ENCODE measurements at regions not wholly inside any gene's neighbourhood (a gene's known extent, or its start where the extent isn't known, plus 50 kb on each side); places are given as distances from the start of the nearest gene placed in this dataset.

GRCh38 chr6:56378507-56378906, 131.1 kb upstream of the COL21A1 start:
- no peak for DNase-seq (ENCODE audit: low read depth in 2 of 2)

GRCh38 chr6:56377295-56377694, 129.9 kb upstream of the COL21A1 start:
- no peak for DNase-seq (ENCODE audit: low read depth in 2 of 2)

GRCh38 chr6:56375806-56376205, 128.4 kb upstream of the COL21A1 start:
- no peak for DNase-seq (ENCODE audit: low read depth in 2 of 2)

- DNase-seq (ENCODE audit: low read depth in 2 of 2): no peak
Measured at GRCh38 chr6:56374841-56375369, 127.5 kb upstream of the COL21A1 start.

GRCh38 chr6:56372406-56372995, 125.1 kb upstream of the COL21A1 start:
- DNase-seq (ENCODE audit: low read depth in 2 of 2): no peak

- DNase-seq (ENCODE audit: low read depth in 2 of 2): no peak
Measured at GRCh38 chr6:56370561-56371211, 123.3 kb upstream of the COL21A1 start.

GRCh38 chr6:56370127-56370540, 122.8 kb upstream of the COL21A1 start:
- no peak for DNase-seq (ENCODE audit: low read depth in 2 of 2)

GRCh38 chr6:56368491-56368890, 121.1 kb upstream of the COL21A1 start:
- DNase-seq (ENCODE audit: low read depth in 2 of 2): no peak

- no peak for DNase-seq (ENCODE audit: low read depth in 2 of 2)
Measured at GRCh38 chr6:56366141-56366852, 118.9 kb upstream of the COL21A1 start.

- no peak for DNase-seq (ENCODE audit: low read depth in 2 of 2)
Measured at GRCh38 chr6:56364827-56365339, 117.5 kb upstream of the COL21A1 start.

GRCh38 chr6:56364431-56364826, 117.0 kb upstream of the COL21A1 start:
- DNase-seq (ENCODE audit: low read depth in 2 of 2): no peak

- no peak for DNase-seq (ENCODE audit: low read depth in 2 of 2)
Measured at GRCh38 chr6:56363796-56364430, 116.5 kb upstream of the COL21A1 start.

- DNase-seq (ENCODE audit: low read depth in 2 of 2): no peak
Measured at GRCh38 chr6:56361812-56362211, 114.4 kb upstream of the COL21A1 start.

- peak; percentile 11 to 18 for DNase-seq (ENCODE audit: low read depth in 2 of 2)
Measured at GRCh38 chr6:56359201-56359899, 112.0 kb upstream of the COL21A1 start.

GRCh38 chr6:56357616-56358373, 110.4 kb upstream of the COL21A1 start:
- no peak for DNase-seq (ENCODE audit: low read depth in 2 of 2)

GRCh38 chr6:56356426-56356825, 109.0 kb upstream of the COL21A1 start:
- no peak for DNase-seq (ENCODE audit: low read depth in 2 of 2)

GRCh38 chr6:56353860-56354259, 106.5 kb upstream of the COL21A1 start:
- no peak for DNase-seq (ENCODE audit: low read depth in 2 of 2)

GRCh38 chr6:56350628-56351260, 103.4 kb upstream of the COL21A1 start:
- DNase-seq (ENCODE audit: low read depth in 2 of 2): no peak

GRCh38 chr6:56349194-56349593, 101.8 kb upstream of the COL21A1 start:
- DNase-seq (ENCODE audit: low read depth in 2 of 2): no peak

- no peak for DNase-seq (ENCODE audit: low read depth in 2 of 2)
Measured at GRCh38 chr6:56348578-56348977, 101.2 kb upstream of the COL21A1 start.
